Umbilical cord (tissue), 1 donor: ENCODE measurements at regions not wholly inside any gene's neighbourhood (a gene's known extent, or its start where the extent isn't known, plus 50 kb on each side); places are given as distances from the start of the nearest gene placed in this dataset.
"Not testable (repeated sequence)": the region's sequence is repeated elsewhere in the genome, so short reads cannot be mapped to it uniquely, and the experiment has no call there.

Source experiments
- DNase-seq: peaks from one replicate; pipeline ENCODE4 v3.0.0-alpha.2; 2015; ENCODE audit warnings: low spot score

- no peak for DNase-seq
Observed at GRCh38 chr4:19054916-19055315, 1033.4 kb upstream of the LCORL start.

DNA sequence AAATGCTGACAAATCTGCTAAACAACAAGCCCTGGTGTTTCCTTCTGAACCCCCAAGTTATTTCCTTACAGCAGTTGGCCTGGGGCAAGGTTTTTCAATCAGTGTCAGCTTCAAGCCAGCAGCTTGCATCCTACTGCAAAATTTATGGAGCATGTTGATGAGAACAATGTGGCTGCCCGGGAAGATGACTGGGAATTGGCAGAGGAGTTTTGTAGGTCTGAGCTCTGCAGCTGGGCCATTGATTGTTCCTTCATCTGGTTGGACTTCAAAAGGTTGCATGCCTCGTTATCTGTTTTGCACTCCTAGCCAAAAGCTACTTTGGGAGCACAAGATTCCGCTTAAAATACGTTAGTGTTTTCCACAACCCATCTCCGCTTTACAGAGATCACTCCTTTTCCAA lies 1030.3 kb upstream of the LCORL start:
- DNase-seq: peak; percentile 14

GRCh38 chr4:19047279-19047880 lies 1025.8 kb upstream of the LCORL start:
- no peak for DNase-seq

- DNase-seq: no peak
Observed at GRCh38 chr4:19039816-19040215, 1018.3 kb upstream of the LCORL start.

GRCh38 chr4:19038231-19038630 lies 1016.7 kb upstream of the LCORL start:
- no peak for DNase-seq

DNA sequence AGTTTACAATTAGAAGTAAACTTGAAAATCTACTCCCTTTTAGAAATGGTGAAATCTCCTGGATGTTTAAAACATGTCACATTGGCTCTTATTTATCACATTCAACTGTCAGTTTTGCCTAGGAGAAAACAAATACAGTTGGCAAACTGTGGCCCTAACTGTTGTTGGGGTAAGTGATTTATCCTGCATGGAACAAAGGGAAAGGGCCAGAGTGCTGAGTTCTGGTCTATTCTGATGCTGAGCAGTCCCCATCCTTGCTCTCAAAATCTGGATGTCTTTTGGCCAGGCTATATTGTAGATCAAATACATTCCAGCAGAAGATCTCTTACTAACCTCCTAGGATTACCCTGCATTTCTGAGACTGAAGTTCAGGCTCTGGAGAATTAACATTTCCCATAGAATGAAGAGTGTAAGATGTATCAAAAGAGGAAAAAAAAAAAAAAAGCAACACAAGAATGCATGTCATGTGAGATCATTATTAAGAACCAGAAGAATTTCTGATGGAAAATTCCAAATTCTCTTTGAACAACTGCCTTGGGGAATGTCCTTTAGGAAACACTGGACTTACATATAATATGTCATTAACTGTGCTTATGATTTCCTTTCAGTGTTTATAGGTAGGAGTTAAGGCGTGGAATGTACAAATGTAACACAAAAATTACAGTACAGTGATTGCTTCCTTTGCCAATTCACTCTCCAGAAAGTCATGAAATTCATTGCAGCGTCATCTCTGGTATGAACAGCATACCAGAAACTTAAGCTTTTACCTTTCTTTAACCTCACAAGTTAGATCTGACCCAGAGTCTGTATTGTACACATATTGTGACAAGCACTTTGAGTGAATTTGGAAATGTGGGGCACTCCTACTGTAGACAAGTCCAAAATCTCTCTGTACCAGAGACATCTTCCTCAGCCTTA lies 1012.5 kb upstream of the LCORL start:
- DNase-seq: peak; percentile 95

GRCh38 chr4:19030536-19030935 lies 1009.0 kb upstream of the LCORL start:
- DNase-seq: peak; percentile 40

DNA sequence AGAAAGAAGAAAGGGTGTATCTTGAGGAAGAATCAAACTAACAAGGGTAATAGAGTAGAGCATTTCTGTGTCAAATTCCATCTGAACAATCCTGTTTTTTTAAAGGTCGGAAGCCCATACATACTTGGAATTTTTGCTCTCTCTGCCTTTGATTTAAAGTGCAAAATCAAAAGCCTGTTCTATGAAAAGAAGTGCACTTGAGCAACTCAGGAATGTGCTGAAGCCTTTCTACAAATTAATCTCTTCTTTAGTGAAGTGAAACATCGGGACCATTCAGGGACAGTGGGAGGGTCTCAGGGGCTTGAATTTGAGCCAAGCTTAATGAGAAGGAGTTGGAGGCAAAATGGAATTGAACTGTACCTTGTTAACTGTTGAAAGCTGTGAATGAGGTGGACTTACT lies 1008.5 kb upstream of the LCORL start:
- DNase-seq: peak; percentile 68

GRCh38 chr4:19026281-19026680 lies 1004.7 kb upstream of the LCORL start:
- peak; percentile 45 for DNase-seq

DNA sequence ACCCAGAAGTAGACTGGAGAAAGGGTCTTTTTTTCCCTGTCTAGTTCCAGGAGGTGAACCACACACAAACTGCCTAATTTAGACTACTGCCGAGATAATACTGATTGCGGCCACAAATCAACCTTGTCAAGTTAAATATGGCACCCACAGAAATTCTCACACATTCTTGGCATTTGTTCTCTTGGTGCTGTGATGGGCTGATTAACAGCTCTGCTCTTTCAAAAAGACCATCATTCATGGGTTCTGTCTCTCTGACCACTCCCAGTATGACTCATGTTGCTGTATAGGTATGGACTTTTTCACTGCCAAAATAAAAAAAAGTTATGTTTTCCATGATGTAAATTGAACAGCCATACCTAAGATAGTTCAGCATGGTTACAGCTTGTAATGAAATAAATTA lies 1003.5 kb upstream of the LCORL start:
- DNase-seq: peak; percentile 69

GRCh38 chr4:19024047-19024446 lies 1002.5 kb upstream of the LCORL start:
- no peak for DNase-seq

DNA sequence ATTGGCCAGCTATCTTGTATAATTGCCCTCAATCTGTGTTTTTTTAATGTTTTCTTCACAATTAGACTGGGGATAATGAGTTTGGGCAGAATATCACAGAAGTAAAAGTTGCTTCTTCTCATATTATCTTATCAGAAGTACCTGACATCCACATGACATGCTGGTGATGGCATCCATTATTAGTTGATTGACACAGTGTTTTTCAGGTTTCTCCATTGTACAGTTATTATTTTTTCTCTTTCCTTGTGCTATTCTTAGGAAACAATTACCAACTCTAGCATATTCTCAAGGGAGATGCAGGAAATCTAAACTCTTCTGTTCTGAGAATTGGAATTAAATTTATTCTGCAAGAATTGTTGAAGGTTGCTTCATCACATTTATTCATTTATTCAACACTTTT lies 1000.1 kb upstream of the LCORL start:
- DNase-seq: no peak

DNA sequence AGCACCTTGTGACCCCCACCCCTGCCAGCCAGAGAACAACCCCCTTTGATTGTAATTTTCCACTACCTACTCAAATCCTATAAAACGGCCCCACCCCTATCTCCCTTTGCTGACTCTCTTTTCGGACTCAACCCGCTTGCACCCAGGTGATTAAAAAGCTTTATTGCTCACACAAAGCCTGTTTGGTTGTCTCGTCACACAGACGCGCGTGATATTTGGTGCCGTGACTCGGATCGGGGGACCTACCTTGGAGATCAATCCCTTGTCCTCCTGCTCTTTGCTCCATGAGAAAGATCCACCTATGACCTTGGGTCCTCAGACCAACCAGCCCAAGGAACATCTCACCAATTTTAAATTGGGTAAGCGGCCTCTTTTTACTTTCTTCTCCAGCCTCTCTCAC lies 995.0 kb upstream of the LCORL start:
- DNase-seq: not testable (repeated sequence)

- no peak for DNase-seq
Observed at GRCh38 chr4:19014594-19014993, 993.0 kb upstream of the LCORL start.

DNA sequence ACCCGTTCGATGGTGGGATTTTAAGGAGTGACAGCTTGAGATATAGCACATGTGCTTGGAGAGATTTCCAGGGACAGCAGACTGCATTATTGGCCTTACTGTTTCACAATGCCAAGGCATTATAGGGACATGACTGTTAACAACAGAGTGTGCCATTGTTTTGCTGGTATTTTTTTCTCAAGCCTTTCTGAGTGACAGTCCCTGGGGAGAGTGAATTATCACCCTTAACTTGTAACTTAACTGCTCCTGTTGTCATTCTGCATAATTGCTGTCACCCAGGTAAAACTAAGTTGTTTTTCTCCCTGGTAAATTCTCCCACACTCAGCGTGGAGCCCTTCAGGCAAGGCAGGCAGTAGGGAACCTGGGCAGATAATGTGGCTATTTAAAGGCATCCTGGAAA lies 989.2 kb upstream of the LCORL start:
- no peak for DNase-seq

GRCh38 chr4:19009881-19010280 lies 988.3 kb upstream of the LCORL start:
- DNase-seq: peak; percentile 72

GRCh38 chr4:19005211-19005610 lies 983.7 kb upstream of the LCORL start:
- peak; percentile 79 for DNase-seq

DNA sequence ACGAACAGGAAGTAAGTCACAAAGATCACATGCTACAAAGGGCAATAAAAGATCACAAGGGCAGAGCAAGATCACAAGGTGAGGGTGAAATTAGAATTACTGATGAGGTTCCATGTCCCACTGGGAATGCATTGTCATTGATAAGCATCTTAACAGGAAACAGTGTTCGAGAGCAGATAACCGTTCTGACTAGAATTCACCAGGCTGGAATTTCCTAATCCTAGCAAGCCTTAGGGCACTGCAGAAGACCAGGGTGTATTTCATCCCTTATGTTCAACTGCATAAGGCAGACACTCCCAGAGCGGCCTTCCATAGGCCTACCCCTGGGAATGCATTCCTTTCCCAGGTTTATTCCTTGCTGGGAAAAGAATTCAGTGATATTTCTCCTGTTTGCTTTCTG lies 980.6 kb upstream of the LCORL start:
- DNase-seq: no peak

- DNase-seq: no peak
Observed at GRCh38 chr4:18999595-18999994, 978.0 kb upstream of the LCORL start.

DNA sequence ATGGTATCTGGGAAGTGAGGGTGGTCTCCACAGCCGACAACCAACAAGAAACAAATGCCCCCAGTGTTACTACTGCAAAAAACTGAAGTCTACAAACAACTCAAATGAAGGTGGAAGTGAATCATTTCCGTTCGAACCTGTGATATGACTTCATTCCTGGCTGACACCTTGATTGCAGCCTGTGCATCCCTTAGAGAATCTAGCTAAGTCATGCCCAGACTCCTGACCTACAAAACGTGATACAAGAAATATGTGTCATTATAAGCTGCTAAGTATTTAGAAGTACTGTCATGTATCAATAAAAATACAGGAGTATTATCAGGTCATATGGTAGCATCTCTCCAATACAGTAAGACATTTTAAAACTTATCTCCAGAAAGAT lies 959.7 kb upstream of the LCORL start:
- no peak for DNase-seq

DNA sequence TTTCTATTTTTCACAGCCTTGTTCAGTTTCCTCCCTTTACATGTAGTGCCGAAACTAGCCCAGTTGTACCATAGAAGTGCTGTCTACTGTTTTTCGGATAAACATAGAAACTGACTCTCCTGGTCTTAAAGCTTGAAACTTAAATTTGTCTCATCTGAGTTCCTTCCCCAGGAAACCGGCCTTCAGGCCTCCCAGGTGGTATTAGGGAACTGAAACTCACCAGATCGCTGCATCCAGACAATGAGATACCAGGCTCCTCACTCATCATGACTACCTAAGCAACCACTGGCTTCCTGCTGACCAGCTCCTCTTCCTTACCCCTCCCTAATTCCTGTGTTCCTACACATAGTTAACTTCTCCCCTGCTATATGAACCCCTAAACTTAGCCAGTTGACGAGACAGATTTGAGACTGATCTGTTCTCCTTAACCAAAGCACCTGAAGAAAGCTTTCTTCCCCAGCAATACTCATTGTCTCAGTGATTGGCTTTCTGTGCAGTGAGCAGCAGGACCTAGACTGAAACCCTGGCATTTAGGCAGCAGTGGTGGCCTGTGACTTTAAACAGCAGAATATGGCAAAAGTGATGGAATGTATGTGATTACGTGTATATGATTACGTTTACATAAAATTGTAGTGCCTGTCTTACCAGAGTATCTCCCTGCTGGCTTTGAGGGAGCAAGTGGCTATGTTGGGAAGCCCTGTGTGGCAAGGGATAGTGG lies 959.1 kb upstream of the LCORL start:
- DNase-seq: no peak

DNA sequence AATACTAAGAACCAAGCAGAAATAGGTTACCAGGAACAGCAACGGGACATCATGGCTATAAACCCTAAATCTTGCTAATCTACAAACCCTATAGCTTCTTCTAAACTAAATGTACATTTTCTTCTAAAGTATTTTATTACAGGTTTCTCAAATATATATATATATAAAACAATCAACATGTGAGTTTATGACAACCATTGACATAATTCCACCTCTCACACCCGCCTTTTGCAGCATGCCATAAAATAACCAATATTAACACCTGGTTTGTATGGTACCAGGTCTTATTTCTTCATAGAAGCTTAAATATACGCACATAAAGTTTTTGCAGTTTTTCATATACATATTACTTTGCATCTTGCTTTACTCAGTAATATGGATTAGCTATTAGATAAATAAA lies 955.3 kb upstream of the LCORL start:
- no peak for DNase-seq
